KMS-11 (cell line): ENCODE measurements at regions not wholly inside any gene's neighbourhood (a gene's known extent, or its start where the extent isn't known, plus 50 kb on each side); places are given as distances from the start of the nearest gene placed in this dataset.

ENCODE experiments used
- H2AFZ ChIP-seq: fragments of 200-600 bp; sonication (generic); 2 replicates; pipeline ENCODE4 v1.6.1; 2016; ENCODE audit warnings: antibody characterized with exemption, mixed run types, low read depth
- H3K27ac ChIP-seq: fragments of 200-600 bp; sonication (generic); 2 replicates; pipeline ENCODE4 v1.6.1; 2016; ENCODE audit warnings: mild to moderate bottlenecking, mixed run types
- H3K27me3 ChIP-seq: fragments of 200-600 bp; sonication (generic); 2 replicates; pipeline ENCODE4 v1.6.1; 2017; ENCODE audit warnings: mild to moderate bottlenecking, low read depth, mixed run types, moderate library complexity; ENCODE audit not compliant: insufficient read depth
- H3K36me3 ChIP-seq: fragments of 200-600 bp; sonication (generic); 2 replicates; pipeline ENCODE4 v1.6.1; 2017; ENCODE audit warnings: mild to moderate bottlenecking, mixed run types; ENCODE audit not compliant: insufficient read depth
- H3K4me1 ChIP-seq: fragments of 200-600 bp; sonication (generic); 2 replicates; pipeline ENCODE4 v1.6.1; 2016; ENCODE audit warnings: mild to moderate bottlenecking, low read depth, mixed run types; ENCODE audit not compliant: poor library complexity, severe bottlenecking
- H3K4me2 ChIP-seq: fragments of 200-600 bp; sonication (generic); 2 replicates; pipeline ENCODE4 v1.7.0; 2016; ENCODE audit warnings: mild to moderate bottlenecking, mixed run types
- H3K4me3 ChIP-seq: fragments of 200-600 bp; sonication (generic); IDR thresholded peaks from 2 replicates; pipeline ENCODE4 v1.6.1; 2017; ENCODE audit warnings: low read depth, low read length, mixed read lengths; ENCODE audit not compliant: insufficient read depth
- H3K79me2 ChIP-seq: fragments of 200-600 bp; sonication (generic); 2 replicates; pipeline ENCODE4 v1.6.1; 2016; ENCODE audit warnings: low read depth, mixed run types; ENCODE audit not compliant: insufficient read depth
- H3K9ac ChIP-seq: fragments of 200-600 bp; sonication (generic); 2 replicates; pipeline ENCODE4 v1.6.1; 2016; ENCODE audit warnings: mild to moderate bottlenecking, mixed run types
- H4K20me1 ChIP-seq: fragments of 200-600 bp; sonication (generic); 2 replicates; pipeline ENCODE4 v1.6.1; 2016; ENCODE audit warnings: mild to moderate bottlenecking, mixed run types; ENCODE audit not compliant: insufficient read depth
- TF ChIP-seq, protein P1 (sequence below): fragments of 200-600 bp; sonication (generic); conservative IDR thresholded peaks from 2 replicates; pipeline ENCODE4 v1.6.1; 2017; ENCODE audit warnings: low read depth, mild to moderate bottlenecking, antibody characterized with exemption, low read length, moderate library complexity, mixed read lengths

DNA sequence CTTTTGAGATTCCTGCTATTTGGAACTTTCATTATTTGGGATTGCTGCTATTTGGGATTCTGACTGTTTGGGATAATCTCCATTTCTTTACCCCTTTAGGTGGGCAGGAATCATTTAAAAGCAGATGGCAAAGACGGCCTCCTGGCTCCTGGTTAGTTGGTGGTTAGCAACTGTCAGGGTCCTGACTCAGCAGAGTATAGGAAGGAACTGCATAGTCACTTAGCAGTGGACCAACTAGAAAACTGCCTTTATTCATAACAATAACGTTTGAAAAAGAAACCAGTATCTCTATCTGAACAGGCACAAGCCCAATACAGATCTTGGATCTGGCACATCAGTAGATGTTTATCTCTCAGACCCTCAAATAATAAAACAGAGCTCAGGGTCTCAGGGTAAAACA, 469.7 kb upstream of the FGF16 start:
- H3K36me3 ChIP-seq: no peaks in the 10 kb centered on the region
- no peak overlapping the region for H3K27ac ChIP-seq
- H3K79me2 ChIP-seq: no peaks in the 10 kb centered on the region
- no peak overlapping the region for H3K4me3 ChIP-seq
- TF ChIP-seq, protein P1, sequence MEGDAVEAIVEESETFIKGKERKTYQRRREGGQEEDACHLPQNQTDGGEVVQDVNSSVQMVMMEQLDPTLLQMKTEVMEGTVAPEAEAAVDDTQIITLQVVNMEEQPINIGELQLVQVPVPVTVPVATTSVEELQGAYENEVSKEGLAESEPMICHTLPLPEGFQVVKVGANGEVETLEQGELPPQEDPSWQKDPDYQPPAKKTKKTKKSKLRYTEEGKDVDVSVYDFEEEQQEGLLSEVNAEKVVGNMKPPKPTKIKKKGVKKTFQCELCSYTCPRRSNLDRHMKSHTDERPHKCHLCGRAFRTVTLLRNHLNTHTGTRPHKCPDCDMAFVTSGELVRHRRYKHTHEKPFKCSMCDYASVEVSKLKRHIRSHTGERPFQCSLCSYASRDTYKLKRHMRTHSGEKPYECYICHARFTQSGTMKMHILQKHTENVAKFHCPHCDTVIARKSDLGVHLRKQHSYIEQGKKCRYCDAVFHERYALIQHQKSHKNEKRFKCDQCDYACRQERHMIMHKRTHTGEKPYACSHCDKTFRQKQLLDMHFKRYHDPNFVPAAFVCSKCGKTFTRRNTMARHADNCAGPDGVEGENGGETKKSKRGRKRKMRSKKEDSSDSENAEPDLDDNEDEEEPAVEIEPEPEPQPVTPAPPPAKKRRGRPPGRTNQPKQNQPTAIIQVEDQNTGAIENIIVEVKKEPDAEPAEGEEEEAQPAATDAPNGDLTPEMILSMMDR: no peak
- H2AFZ ChIP-seq: no peak overlapping the region
- H4K20me1 ChIP-seq: no peaks in the 10 kb centered on the region
- H3K4me2 ChIP-seq: no peak overlapping the region
- H3K27me3 ChIP-seq: no peaks in the 10 kb centered on the region
- no peak overlapping the region for H3K9ac ChIP-seq
- H3K4me1 ChIP-seq: no peaks in the 10 kb centered on the region

DNA sequence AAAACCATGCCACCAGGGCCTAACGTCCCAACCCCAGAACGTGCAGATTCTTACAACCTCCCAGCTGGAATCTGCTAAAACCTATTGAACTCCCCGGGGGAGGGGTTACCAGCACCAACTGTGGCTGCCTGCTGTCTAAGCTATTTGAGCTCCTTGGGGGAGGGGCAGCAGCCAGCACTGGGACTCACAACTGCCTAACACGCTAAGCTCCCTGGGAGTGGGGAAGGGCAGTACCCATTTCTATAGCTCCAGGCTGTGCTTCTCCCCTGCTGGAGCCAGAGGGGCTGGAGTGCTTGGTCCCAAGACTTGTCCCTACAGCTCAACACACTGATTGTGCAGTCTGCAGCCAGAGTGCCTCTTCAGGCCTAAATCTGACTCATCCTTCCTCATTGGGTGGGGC, 459.8 kb upstream of the FGF16 start:
- H3K4me2 ChIP-seq: no peak overlapping the region
- no peaks in the 10 kb centered on the region for H4K20me1 ChIP-seq
- H3K79me2 ChIP-seq: no peaks in the 10 kb centered on the region
- no peak overlapping the region for H3K4me3 ChIP-seq
- no peaks in the 10 kb centered on the region for H3K36me3 ChIP-seq
- no peaks in the 10 kb centered on the region for H3K4me1 ChIP-seq
- H3K9ac ChIP-seq: no peak overlapping the region
- TF ChIP-seq, protein P1: no peak
- H3K27ac ChIP-seq: no peak overlapping the region
- H2AFZ ChIP-seq: no peak overlapping the region
- no peaks in the 10 kb centered on the region for H3K27me3 ChIP-seq

DNA sequence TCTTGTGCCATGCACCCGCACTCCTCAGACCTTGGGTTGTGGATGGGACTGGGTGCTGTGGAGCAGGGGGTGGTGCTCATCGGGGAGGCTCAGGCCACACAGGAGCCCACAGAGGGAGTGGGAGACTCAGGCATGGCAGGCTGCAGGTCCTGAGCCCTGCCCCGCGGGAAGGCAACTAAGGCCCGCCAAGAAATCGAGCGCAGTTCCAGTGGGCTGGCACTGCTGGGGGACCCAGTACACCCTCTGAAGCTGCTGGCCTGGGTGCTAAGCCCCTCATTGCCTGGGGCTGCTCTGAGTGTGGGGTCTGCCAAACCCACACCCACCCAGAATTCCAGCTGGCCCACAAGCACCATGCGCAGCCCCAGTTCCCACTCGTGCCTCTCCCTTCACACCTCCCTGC, 450.5 kb upstream of the FGF16 start:
- Histone ChIP-seq H2AFZ (no peak overlapping the region), H3K79me2 (no peaks in the 10 kb centered on the region), H3K27me3 (no peaks in the 10 kb centered on the region), H3K4me1 (no peaks in the 10 kb centered on the region), H3K4me2 (no peak overlapping the region), H3K4me3 (no peak overlapping the region), H3K9ac (no peak overlapping the region), H3K36me3 (no peaks in the 10 kb centered on the region), H4K20me1 (no peaks in the 10 kb centered on the region), H3K27ac (no peak overlapping the region)
- TF ChIP-seq, protein P1: no peak

DNA sequence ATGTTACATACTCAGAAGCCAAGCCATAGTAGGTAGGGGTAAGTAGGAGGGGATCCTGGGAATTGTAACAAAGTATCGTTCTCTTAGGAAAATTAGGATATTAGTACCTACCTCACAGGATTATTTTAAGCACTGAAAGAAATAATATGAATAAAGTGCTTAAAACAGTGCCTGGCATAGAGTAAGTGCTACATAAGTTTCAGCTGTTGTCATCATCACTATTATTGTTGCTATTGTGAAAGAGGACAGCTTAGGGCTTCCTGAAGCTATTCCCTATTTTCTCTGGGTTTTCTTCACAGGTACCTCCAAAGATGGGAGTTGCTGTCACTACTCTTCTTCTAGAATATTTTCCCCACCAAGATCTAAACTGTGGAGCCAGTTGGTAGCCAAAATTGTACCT, 443.7 kb upstream of the FGF16 start:
- no peaks in the 10 kb centered on the region for H3K4me1 ChIP-seq
- H3K79me2 ChIP-seq: no peaks in the 10 kb centered on the region
- no peak overlapping the region for H3K9ac ChIP-seq
- H3K4me3 ChIP-seq: no peak overlapping the region
- H3K27ac ChIP-seq: no peak overlapping the region
- no peaks in the 10 kb centered on the region for H3K27me3 ChIP-seq
- TF ChIP-seq, protein P1: no peak
- no peak overlapping the region for H3K4me2 ChIP-seq
- no peaks in the 10 kb centered on the region for H3K36me3 ChIP-seq
- no peaks in the 10 kb centered on the region for H4K20me1 ChIP-seq
- no peak overlapping the region for H2AFZ ChIP-seq

DNA sequence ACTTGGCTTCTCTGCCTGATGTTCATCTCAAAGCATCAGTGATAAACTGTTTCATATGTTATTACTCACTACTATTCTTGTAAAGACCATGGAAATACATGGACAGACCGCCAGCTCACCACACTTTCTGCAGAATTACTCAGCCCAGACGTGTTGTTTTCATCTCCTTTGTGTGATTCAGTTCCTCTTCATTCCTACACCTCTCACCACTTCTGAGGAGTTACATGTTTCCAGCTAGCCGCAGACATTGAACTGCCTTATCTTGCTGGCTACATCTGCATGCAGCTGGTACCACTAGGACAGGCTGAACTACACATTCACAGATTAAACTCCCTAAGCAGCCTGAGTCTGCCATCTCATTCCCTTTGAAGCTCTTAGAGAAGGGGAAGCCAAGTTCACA, 443.2 kb upstream of the FGF16 start:
- Histone ChIP-seq H3K4me1 (no peaks in the 10 kb centered on the region), H4K20me1 (no peaks in the 10 kb centered on the region), H3K27ac (no peak overlapping the region), H3K27me3 (no peaks in the 10 kb centered on the region), H3K4me2 (no peak overlapping the region), H3K9ac (no peak overlapping the region), H3K4me3 (no peak overlapping the region), H3K36me3 (no peaks in the 10 kb centered on the region), H2AFZ (no peak overlapping the region), H3K79me2 (no peaks in the 10 kb centered on the region)
- TF ChIP-seq, protein P1: no peak
